RWPE2 (cell line): ENCODE measurements at regions not wholly inside any gene's neighbourhood (a gene's known extent, or its start where the extent isn't known, plus 50 kb on each side); places are given as distances from the start of the nearest gene placed in this dataset.

Source experiments
- ATAC-seq: fragments of 200-7000 bp; cut with Tn5 transposase; 3 replicates; pipeline ENCODE4 v1.9.1; 2021; ENCODE audit warnings: low read depth
- DNase-seq: peaks from one replicate; pipeline ENCODE4 v3.0.0-alpha.2; 2020; ENCODE audit warnings: low spot score
- H3K27ac ChIP-seq: fragments of 450-650 bp; 2 replicates; pipeline ENCODE4 v1.5.1; 2017; ENCODE audit warnings: mild to moderate bottlenecking; ENCODE audit not compliant: poor library complexity, severe bottlenecking
- H3K27me3 ChIP-seq: fragments of 250-450 bp; sonication (Bioruptor Pico); 2 replicates; pipeline ENCODE4 v1.5.1; 2021; ENCODE audit warnings: mild to moderate bottlenecking, moderate library complexity; ENCODE audit not compliant: insufficient read depth, poor library complexity, severe bottlenecking
- H3K36me3 ChIP-seq: fragments of 250-450 bp; sonication (Bioruptor Pico); 2 replicates; pipeline ENCODE4 v1.5.1; 2020; ENCODE audit warnings: low read depth, mild to moderate bottlenecking, moderate library complexity
- H3K4me1 ChIP-seq: fragments of 250-450 bp; sonication (Bioruptor Pico); 2 replicates; pipeline ENCODE4 v1.5.1; 2021; ENCODE audit warnings: mild to moderate bottlenecking, moderate library complexity; ENCODE audit not compliant: insufficient read depth, poor library complexity, severe bottlenecking
- H3K4me3 ChIP-seq: fragments of 250-450 bp; sonication (Bioruptor Pico); 2 replicates; pipeline ENCODE4 v1.5.1; 2021; ENCODE audit warnings: mild to moderate bottlenecking, moderate library complexity; ENCODE audit not compliant: severe bottlenecking
- H3K9me3 ChIP-seq: fragments of 250-450 bp; sonication (Bioruptor Pico); 2 replicates; pipeline ENCODE4 v1.5.1; 2021; ENCODE audit warnings: mild to moderate bottlenecking, moderate library complexity; ENCODE audit not compliant: severe bottlenecking
- CTCF ChIP-seq: fragments of 450-650 bp; IDR thresholded peaks from one replicate; pipeline ENCODE4 v1.5.1; 2017; ENCODE audit warnings: mild to moderate bottlenecking, moderate library complexity; ENCODE audit not compliant: poor library complexity, severe bottlenecking

GRCh38 chr3:148433665-148434064 is 264.0 kb upstream of the AGTR1 start:
- ATAC-seq, result no peak
- H3K9me3 ChIP-seq, result no peaks in the 10 kb centered on the region
- no peaks in the 10 kb centered on the region for H3K4me1 ChIP-seq
- H3K36me3 ChIP-seq, result no peaks in the 10 kb centered on the region
- no peak for TF ChIP-seq CTCF
- no peak overlapping the region for H3K4me3 ChIP-seq
- H3K27ac ChIP-seq, result no peak overlapping the region
- H3K27me3 ChIP-seq, result no peaks in the 10 kb centered on the region
- DNase-seq, result no peak

DNA sequence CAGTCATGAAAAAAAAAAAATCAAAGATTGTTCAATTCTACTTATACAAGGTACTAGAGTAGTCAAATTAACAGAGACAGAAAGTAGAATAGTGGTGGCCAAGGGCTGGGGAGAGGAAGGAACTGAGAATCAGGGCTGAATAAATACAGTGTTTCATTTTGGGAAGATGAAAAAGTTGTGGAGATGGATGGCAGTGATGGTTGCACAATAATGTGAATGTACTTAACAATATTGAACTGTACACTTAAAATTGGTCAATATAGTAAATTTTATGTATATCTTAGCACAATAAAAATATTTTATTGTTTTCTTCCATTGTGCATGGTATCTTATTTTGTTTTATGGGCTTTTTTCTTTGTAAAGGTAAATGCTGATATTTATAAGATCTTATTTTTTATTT is 262.2 kb upstream of the AGTR1 start:
- Histone ChIP-seq H3K36me3 (no peaks in the 10 kb centered on the region), H3K27ac (no peak overlapping the region), H3K9me3 (no peaks in the 10 kb centered on the region), H3K4me1 (no peaks in the 10 kb centered on the region), H3K27me3 (no peaks in the 10 kb centered on the region), H3K4me3 (no peak overlapping the region)
- TF ChIP-seq CTCF, result no peak
- ATAC-seq, result no peak
- no peak for DNase-seq

DNA sequence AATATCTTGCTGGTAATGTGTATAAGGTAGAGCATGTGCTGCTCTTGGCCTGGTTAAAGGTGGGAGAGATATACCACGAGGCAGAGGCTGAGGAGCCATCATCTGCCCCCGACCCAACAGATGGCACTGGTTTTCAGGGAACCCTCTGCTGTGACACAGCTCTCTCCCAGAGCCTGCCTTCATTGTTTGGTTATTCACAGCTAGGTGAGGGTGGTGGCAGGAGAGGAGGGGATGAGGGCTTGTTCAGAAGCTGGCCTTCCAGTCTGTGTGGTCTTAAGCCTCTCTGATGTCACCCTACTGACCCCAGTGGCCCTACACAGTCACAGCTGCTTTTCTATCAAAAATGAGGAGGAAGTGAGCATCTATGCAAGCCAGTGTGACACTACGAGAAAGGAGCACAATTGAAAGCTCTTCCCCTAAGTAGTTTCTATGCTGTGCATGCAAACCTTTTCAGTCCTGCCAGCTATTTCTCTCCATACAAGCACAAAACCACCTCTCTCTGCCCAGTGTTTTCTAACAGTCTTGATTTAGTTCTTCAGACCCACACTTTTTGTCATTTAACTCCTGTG is 258.4 kb upstream of the AGTR1 start:
- no peak for DNase-seq
- Histone ChIP-seq H3K27me3 (peaks cover 3% of the 10 kb centered on the region), H3K27ac (no peak overlapping the region), H3K9me3 (no peaks in the 10 kb centered on the region), H3K36me3 (no peaks in the 10 kb centered on the region), H3K4me3 (no peak overlapping the region), H3K4me1 (no peaks in the 10 kb centered on the region)
- no peak for TF ChIP-seq CTCF
- ATAC-seq, result no peak

- DNase-seq (no peak), ATAC-seq (no peak)
- H3K4me3 ChIP-seq, result no peak overlapping the region
- no peaks in the 10 kb centered on the region for H3K36me3 ChIP-seq
- H3K27me3 ChIP-seq, result peaks cover 13% of the 10 kb centered on the region
- H3K27ac ChIP-seq, result no peak overlapping the region
- H3K4me1 ChIP-seq, result no peaks in the 10 kb centered on the region
- no peaks in the 10 kb centered on the region for H3K9me3 ChIP-seq
- TF ChIP-seq CTCF, result no peak
These were observed 256.5 kb upstream of the AGTR1 start for GRCh38 chr3:148441191-148441590.

DNA sequence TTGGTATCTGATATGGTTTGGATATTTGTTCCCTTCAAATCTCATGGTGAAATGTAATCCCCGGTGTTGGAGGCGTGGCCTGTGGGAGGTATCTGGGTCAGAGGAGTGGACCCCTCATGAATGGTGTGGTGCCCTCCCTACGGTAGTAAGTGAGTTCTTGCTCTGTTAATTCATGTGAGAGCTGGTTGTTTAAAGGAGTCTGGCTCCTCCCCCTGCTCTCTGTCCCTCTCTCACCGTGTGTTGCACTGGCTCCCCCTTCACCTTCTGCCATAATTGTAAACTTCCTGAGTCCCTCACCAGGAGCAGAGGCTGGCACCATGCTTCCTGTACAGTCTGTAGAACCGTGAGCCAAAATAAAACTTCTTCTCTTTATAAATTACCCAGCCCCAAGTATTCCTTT is 246.9 kb upstream of the AGTR1 start:
- ATAC-seq (no peak), DNase-seq (no peak)
- no peak overlapping the region for H3K27ac ChIP-seq
- no peak overlapping the region for H3K4me3 ChIP-seq
- peaks cover 7% of the 10 kb centered on the region for H3K27me3 ChIP-seq
- H3K36me3 ChIP-seq, result no peaks in the 10 kb centered on the region
- H3K9me3 ChIP-seq, result no peaks in the 10 kb centered on the region
- H3K4me1 ChIP-seq, result no peaks in the 10 kb centered on the region
- TF ChIP-seq CTCF, result no peak
